Activated naive CD8-positive, alpha-beta T cell treated with anti-CD3 and anti-CD28 coated beads, Interleukin-2, amount 10 ng/mL, durations not matched to agents 7 days and 5 days (primary cell): ENCODE measurements at regions not wholly inside any gene's neighbourhood (a gene's known extent, or its start where the extent isn't known, plus 50 kb on each side); places are given as distances from the start of the nearest gene placed in this dataset.
"Not testable (repeated sequence)": the region's sequence is repeated elsewhere in the genome, so short reads cannot be mapped to it uniquely, and the experiment has no call there.

Experiments
- ATAC-seq: fragments of 150-1000 bp; cut with Tn5 transposase; one replicate; pipeline ENCODE4 v1.10.0; 2021; ENCODE audit warnings: low read depth, moderate library complexity
- POLR2A ChIA-PET: fragments of 350-600 bp; sonication (Branson Sonifier 250); formaldehyde crosslinking; loops from one replicate; lab custom pipeline; 2021; ENCODE audit warnings: antibody characterized with exemption; lab: Charles Lee
- DNase-seq: peaks from one replicate; pipeline ENCODE4 v3.0.0; 2021
- H3K27ac Mint-ChIP-seq: one replicate; pipeline ENCODE4 v1.8.0; 2022; ENCODE audit warnings: mild to moderate bottlenecking, mixed read lengths
- H3K27me3 Mint-ChIP-seq: one replicate; pipeline ENCODE4 v1.8.0; 2022; ENCODE audit warnings: mild to moderate bottlenecking, moderate library complexity, mixed read lengths
- H3K36me3 Mint-ChIP-seq: one replicate; pipeline ENCODE4 v1.8.0; 2021; ENCODE audit warnings: mild to moderate bottlenecking, mixed read lengths
- H3K4me1 Mint-ChIP-seq: one replicate; pipeline ENCODE4 v1.8.0; 2021; ENCODE audit warnings: mixed read lengths
- H3K4me3 Mint-ChIP-seq: one replicate; pipeline ENCODE4 v1.8.0; 2022; ENCODE audit warnings: mild to moderate bottlenecking, moderate library complexity, mixed read lengths
- H3K9me3 Mint-ChIP-seq: one replicate; pipeline ENCODE4 v1.8.0; 2021; ENCODE audit warnings: mixed read lengths

DNA sequence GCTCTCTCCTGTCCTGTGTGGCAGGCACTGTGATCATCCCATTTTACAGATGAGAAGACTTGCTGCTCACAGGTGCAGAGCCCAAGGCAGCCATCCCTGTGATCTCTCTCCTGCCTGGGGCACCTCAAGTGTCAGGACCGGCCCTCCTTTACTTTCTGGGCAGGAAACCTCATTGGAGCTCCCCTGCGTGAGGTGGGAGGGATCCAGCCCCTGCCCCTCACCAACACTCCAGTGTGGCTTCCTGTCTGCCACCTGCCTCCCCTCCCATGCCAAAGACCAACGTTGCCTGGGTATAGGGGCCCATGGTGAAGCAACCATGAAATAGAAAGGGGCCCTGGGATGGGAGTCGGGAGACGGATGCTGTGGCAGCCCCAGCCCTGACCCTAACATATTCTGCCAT lies 91.2 kb upstream of the MYL10 start:
- Mint-ChIP-seq H3K9me3 (no peaks in the 10 kb centered on the region), H3K4me1 (peaks cover 3% of the 10 kb centered on the region), H3K4me3 (no peak overlapping the region), H3K27me3 (peaks cover 2% of the 10 kb centered on the region), H3K27ac (no peak overlapping the region), H3K36me3 (no peaks in the 10 kb centered on the region)
- ATAC-seq: no peak
- no peak for DNase-seq
- POLR2A ChIA-PET: no interaction called here

DNA sequence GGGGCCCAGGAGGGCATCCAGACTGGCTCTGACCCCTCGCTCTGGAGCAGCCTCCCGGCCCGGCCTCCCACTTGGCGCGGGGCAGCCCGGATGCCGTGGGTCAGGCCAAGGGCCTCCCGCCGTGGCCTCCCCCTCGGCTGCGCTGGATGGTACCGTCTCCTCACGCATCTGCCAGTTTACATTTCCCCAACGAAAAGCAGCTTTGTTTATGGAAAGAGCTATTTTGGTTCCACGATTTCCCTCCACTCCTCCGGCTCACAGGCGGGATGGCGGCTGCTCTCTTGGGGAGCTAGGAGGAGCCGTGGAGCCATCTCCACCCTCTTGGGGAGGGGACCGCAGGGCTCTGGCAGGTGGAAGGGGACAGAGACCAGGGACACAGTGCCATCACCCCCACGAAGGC lies 93.2 kb upstream of the MYL10 start:
- POLR2A ChIA-PET: no interaction called here
- H3K4me3 Mint-ChIP-seq: no peak overlapping the region
- no peaks in the 10 kb centered on the region for H3K9me3 Mint-ChIP-seq
- ATAC-seq (no peak), DNase-seq (no peak)
- peaks cover 2% of the 10 kb centered on the region for H3K27me3 Mint-ChIP-seq
- no peak overlapping the region for H3K27ac Mint-ChIP-seq
- H3K4me1 Mint-ChIP-seq: peaks cover 3% of the 10 kb centered on the region
- H3K36me3 Mint-ChIP-seq: no peaks in the 10 kb centered on the region

GRCh38 chr7:101723835-101724234 lies 93.6 kb upstream of the CUX1 start:
- ATAC-seq (no peak), DNase-seq (no peak)
- POLR2A ChIA-PET: no interaction called here
- Mint-ChIP-seq H3K36me3 (no peaks in the 10 kb centered on the region), H3K4me3 (no peak overlapping the region), H3K27me3 (no peaks in the 10 kb centered on the region), H3K4me1 (peaks cover 3% of the 10 kb centered on the region), H3K27ac (no peak overlapping the region), H3K9me3 (no peaks in the 10 kb centered on the region)

DNA sequence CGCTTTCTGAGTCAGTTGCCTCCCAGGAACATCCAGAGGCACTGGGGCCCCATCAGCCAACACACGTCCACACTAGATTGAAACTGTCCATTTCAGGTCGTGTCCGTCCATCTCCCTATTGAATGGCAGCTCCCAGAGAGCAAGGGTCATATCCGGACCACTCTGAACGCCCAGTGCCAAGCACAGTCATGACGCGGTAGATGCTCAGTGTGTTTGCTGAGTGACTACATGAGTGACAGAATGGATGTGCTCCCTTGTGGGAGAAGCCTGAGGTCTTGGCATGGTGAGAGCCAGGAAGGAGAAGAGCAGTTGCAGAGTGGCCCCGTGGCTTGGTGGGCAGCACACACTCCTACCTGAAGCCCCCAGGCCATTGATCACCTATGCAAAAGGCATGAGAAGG lies 92.5 kb upstream of the CUX1 start:
- H3K27me3 Mint-ChIP-seq: no peaks in the 10 kb centered on the region
- H3K4me1 Mint-ChIP-seq: peaks cover 3% of the 10 kb centered on the region
- no peak overlapping the region for H3K27ac Mint-ChIP-seq
- POLR2A ChIA-PET: no interaction called here
- H3K36me3 Mint-ChIP-seq: no peaks in the 10 kb centered on the region
- H3K4me3 Mint-ChIP-seq: no peak overlapping the region
- DNase-seq (no peak), ATAC-seq (no peak)
- H3K9me3 Mint-ChIP-seq: no peaks in the 10 kb centered on the region

DNA sequence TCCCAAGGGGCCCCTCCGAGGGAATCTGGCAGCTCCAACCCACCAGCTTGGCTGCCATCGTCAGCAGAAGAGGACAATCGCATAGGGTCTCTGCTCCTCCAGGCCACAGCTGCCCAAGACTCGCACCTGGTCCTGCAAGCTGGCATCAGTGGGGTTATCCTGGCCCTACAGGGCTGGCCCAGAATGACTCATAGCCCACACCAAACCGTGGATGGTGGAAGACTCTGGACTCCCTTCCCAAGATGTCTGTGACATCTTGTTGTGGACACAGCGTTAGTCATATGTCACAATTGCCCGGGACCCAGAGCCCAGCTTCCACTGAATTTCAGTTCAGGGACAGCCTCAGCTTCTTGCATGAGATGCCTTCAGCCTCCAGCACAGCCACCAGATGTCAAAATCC lies 91.5 kb upstream of the CUX1 start:
- Mint-ChIP-seq H3K27ac (no peak overlapping the region), H3K36me3 (no peaks in the 10 kb centered on the region), H3K27me3 (no peaks in the 10 kb centered on the region), H3K4me3 (no peak overlapping the region), H3K4me1 (no peaks in the 10 kb centered on the region), H3K9me3 (no peaks in the 10 kb centered on the region)
- DNase-seq (no peak), ATAC-seq (no peak)
- POLR2A ChIA-PET: no interaction called here

DNA sequence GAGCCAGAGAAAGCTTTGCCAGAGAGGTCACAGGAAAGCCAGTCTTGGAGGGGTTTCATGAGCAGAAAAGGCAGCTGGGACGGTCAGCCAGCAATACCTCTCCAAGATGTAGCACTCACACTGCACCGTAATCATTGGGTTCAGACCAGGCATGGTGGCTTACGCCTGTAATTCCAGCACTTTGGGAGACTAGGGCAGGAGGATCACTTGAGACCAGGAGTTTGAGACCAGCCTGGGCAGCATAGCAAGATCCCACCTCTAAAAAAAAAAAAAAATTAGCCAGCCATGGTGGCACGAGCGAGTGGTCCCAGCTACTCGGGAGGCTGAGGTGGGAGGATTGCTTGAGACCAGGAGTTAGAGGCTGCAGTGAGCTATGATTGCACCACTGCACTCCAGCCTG lies 90.2 kb upstream of the CUX1 start:
- H3K9me3 Mint-ChIP-seq: no peaks in the 10 kb centered on the region
- ATAC-seq (no peak), DNase-seq (no peak)
- no peak overlapping the region for H3K4me3 Mint-ChIP-seq
- H3K36me3 Mint-ChIP-seq: no peaks in the 10 kb centered on the region
- H3K27ac Mint-ChIP-seq: no peak overlapping the region
- POLR2A ChIA-PET: no interaction called here
- H3K27me3 Mint-ChIP-seq: peaks cover 1% of the 10 kb centered on the region
- no peaks in the 10 kb centered on the region for H3K4me1 Mint-ChIP-seq

GRCh38 chr7:101728128-101728527 lies 89.3 kb upstream of the CUX1 start:
- peaks cover 1% of the 10 kb centered on the region for H3K27me3 Mint-ChIP-seq
- H3K4me3 Mint-ChIP-seq: no peak overlapping the region
- POLR2A ChIA-PET: no interaction called here
- no peak overlapping the region for H3K27ac Mint-ChIP-seq
- H3K9me3 Mint-ChIP-seq: no peaks in the 10 kb centered on the region
- DNase-seq: no peak
- no peaks in the 10 kb centered on the region for H3K4me1 Mint-ChIP-seq
- no peaks in the 10 kb centered on the region for H3K36me3 Mint-ChIP-seq
- ATAC-seq: no peak

- H3K4me3 Mint-ChIP-seq, H3K9me3 Mint-ChIP-seq, ATAC-seq, H3K27ac Mint-ChIP-seq, DNase-seq, H3K27me3 Mint-ChIP-seq, H3K4me1 Mint-ChIP-seq, POLR2A ChIA-PET, H3K36me3 Mint-ChIP-seq: not testable (repeated sequence)
Observed at GRCh38 chr7:101728873-101729240, 88.6 kb upstream of the CUX1 start.

GRCh38 chr7:101729241-101729883 lies 88.1 kb upstream of the CUX1 start:
- no peak overlapping the region for H3K27ac Mint-ChIP-seq
- H3K4me1 Mint-ChIP-seq: no peaks in the 10 kb centered on the region
- ATAC-seq: no peak
- H3K9me3 Mint-ChIP-seq: no peaks in the 10 kb centered on the region
- H3K36me3 Mint-ChIP-seq: no peaks in the 10 kb centered on the region
- no peak overlapping the region for H3K4me3 Mint-ChIP-seq
- POLR2A ChIA-PET: no interaction called here
- no peak for DNase-seq
- H3K27me3 Mint-ChIP-seq: peaks cover 4% of the 10 kb centered on the region

DNA sequence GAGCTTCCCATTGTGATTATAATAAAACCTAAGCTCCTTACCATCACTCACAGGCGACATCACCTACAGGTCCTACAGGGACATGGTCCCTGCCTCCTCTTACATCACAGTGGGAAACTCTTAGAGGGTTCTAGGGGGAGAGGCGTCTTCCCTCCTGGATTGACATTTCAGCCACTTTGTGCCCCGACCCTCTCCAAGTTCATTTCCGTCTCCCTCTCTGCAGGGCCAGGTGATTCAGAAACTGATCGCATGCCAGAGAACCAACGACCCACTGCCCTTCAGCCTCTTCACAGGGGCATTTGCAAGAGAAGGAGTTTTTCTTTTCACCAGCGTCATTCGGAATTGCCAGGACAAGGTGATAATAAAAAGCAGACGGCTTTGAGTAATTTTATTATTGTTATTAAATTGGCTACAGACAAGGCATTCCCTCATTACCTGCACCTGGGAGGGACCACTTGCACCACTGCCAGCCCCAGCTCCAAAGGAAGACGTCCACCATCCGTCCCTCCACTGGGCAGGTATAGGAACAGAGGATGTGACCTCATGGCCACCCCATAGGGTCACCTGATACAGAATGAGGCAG lies 85.8 kb upstream of the CUX1 start:
- Mint-ChIP-seq H3K27me3 (peaks cover 4% of the 10 kb centered on the region), H3K9me3 (no peaks in the 10 kb centered on the region), H3K4me3 (no peak overlapping the region), H3K4me1 (peaks cover 2% of the 10 kb centered on the region), H3K27ac (no peak overlapping the region), H3K36me3 (no peaks in the 10 kb centered on the region)
- ATAC-seq (no peak), DNase-seq (no peak)
- POLR2A ChIA-PET: no interaction called here

DNA sequence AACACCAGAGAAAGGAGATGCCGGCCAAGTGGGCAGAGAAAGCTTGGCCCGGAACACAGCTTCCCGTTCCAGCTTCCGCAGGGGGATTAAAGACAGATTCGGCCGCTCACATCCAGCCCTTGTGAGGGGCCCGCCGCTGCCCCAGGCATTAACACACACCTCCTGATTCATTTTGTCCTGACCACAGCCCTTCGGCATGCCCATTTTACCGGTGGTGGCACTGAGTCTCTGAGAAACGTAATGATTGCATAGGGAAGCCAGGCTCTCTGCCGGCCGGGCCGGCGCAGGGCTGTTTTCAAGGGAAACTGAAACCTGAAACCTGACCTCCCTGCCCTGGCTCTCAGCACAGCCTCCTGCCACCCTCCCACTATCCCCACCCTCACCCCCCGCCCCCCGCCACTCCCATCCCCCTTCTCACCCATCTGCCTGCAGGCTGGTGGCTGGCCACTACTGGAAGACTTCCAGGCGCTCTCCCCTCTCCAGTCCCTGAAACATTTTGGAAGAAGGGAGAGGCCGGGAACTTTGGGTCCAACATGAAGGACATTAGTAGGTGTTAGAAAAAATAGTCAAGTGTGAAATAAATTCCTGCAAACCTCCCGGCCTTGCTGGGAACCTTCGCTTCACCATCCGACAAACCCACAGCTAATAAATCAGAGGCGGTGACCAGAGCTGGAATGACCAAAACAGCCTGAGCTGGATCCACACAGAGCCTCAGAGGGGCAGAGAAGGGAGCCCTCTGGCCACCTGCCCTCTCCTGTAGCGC lies 83.5 kb upstream of the CUX1 start:
- Mint-ChIP-seq H3K27ac (no peak overlapping the region), H3K4me3 (no peak overlapping the region), H3K27me3 (peaks cover 4% of the 10 kb centered on the region), H3K36me3 (no peaks in the 10 kb centered on the region), H3K9me3 (peaks cover 2% of the 10 kb centered on the region), H3K4me1 (peaks cover 5% of the 10 kb centered on the region)
- no peak for ATAC-seq
- POLR2A ChIA-PET: no interaction called here
- no peak for DNase-seq

GRCh38 chr7:101736084-101736483 lies 81.3 kb upstream of the CUX1 start:
- Mint-ChIP-seq H3K36me3 (no peaks in the 10 kb centered on the region), H3K27me3 (peaks cover 3% of the 10 kb centered on the region), H3K9me3 (peaks cover 2% of the 10 kb centered on the region), H3K4me3 (no peak overlapping the region), H3K27ac (no peak overlapping the region), H3K4me1 (peaks cover 21% of the 10 kb centered on the region)
- POLR2A ChIA-PET: no interaction called here
- ATAC-seq (no peak), DNase-seq (no peak)

- Mint-ChIP-seq H3K4me1 (peaks cover 37% of the 10 kb centered on the region), H3K9me3 (peaks cover 2% of the 10 kb centered on the region), H3K27me3 (no peaks in the 10 kb centered on the region), H3K27ac (peak overlapping the region; percentile 81), H3K4me3 (peak overlapping the region; percentile 28), H3K36me3 (no peaks in the 10 kb centered on the region)
- POLR2A ChIA-PET: no interaction called here
- ATAC-seq (no peak), DNase-seq (no peak)
Observed at GRCh38 chr7:101739775-101740398, 77.5 kb upstream of the CUX1 start.
